Keratinocyte (primary cell): ENCODE measurements at regions not wholly inside any gene's neighbourhood (a gene's known extent, or its start where the extent isn't known, plus 50 kb on each side); places are given as distances from the start of the nearest gene placed in this dataset.

Source experiments
- DNase-seq: peaks from one replicate; pipeline ENCODE4 v3.0.0-alpha.2; 2011; ENCODE audit warnings: low read depth, missing footprints, low spot score
- FAIRE-seq: peaks from 2 replicates; lab custom pipeline; 2011; peaks lifted over from hg19 to GRCh38; lab: Jason Lieb, UNC
- H2AFZ ChIP-seq: 2 replicates; pipeline ENCODE4 v1.6.0; 2012; ENCODE audit warnings: low read length, control low read depth, inconsistent platforms; ENCODE audit not compliant: control insufficient read depth
- H3K27ac ChIP-seq: 2 replicates; pipeline ENCODE4 v1.5.1; 2011; ENCODE audit warnings: low read length; ENCODE audit not compliant: control insufficient read depth, insufficient read depth
- H3K27me3 ChIP-seq: 3 replicates; pipeline ENCODE4 v1.6.0; 2011; ENCODE audit warnings: low read length; ENCODE audit not compliant: control insufficient read depth, insufficient read depth; ENCODE audit errors: extremely low read depth
- H3K36me3 ChIP-seq, 2 experiments: 2 replicates in 1 of 2; 3 replicates in 1 of 2; pipeline ENCODE4 v1.5.1; 2011; ENCODE audit warnings: low read length in 2 of 2, mild to moderate bottlenecking in 1 of 2; ENCODE audit not compliant: control insufficient read depth in 2 of 2, insufficient read depth in 2 of 2; ENCODE audit errors: extremely low read depth in 1 of 2
- H3K4me1 ChIP-seq: 3 replicates; pipeline ENCODE4 v1.5.1; 2011; ENCODE audit warnings: low read length; ENCODE audit not compliant: control insufficient read depth, insufficient read depth; ENCODE audit errors: extremely low read depth
- H3K4me2 ChIP-seq: 3 replicates; pipeline ENCODE4 v1.6.0; 2011; ENCODE audit warnings: low read depth, low read length; ENCODE audit not compliant: control insufficient read depth, insufficient read depth; ENCODE audit errors: extremely low read depth
- H3K4me3 ChIP-seq, 3 experiments: fragments of 200-600 bp in 1 of 3; sonication (generic) in 1 of 3; 2 replicates in 2 of 3; 3 replicates in 1 of 3; pipeline ENCODE4 v1.5.1; 2011 to 2016; ENCODE audit warnings: low read length in 3 of 3, mild to moderate bottlenecking in 3 of 3, control low read depth in 2 of 3, inconsistent platforms in 1 of 3, low read depth in 1 of 3, mixed read lengths in 1 of 3, mixed run types in 1 of 3, moderate library complexity in 1 of 3; ENCODE audit not compliant: control insufficient read depth in 2 of 3, insufficient read depth in 2 of 3; ENCODE audit errors: extremely low read depth in 1 of 3
- H3K79me2 ChIP-seq: 2 replicates; pipeline ENCODE4 v1.6.0; 2012; ENCODE audit warnings: low read length; ENCODE audit not compliant: control insufficient read depth, insufficient read depth
- H3K9ac ChIP-seq: 3 replicates; pipeline ENCODE4 v1.6.0; 2011; ENCODE audit warnings: low read length; ENCODE audit not compliant: control insufficient read depth, insufficient read depth; ENCODE audit errors: extremely low read depth
- H3K9me1 ChIP-seq: 3 replicates; pipeline ENCODE4 v1.6.0; 2011; ENCODE audit warnings: low read length; ENCODE audit not compliant: control insufficient read depth, insufficient read depth; ENCODE audit errors: extremely low read depth
- H3K9me3 ChIP-seq: 2 replicates; pipeline ENCODE4 v1.5.1; 2012; ENCODE audit warnings: low read depth, low read length; ENCODE audit not compliant: control insufficient read depth
- H4K20me1 ChIP-seq: 3 replicates; pipeline ENCODE4 v1.6.0; 2011; ENCODE audit warnings: low read length; ENCODE audit not compliant: control insufficient read depth, insufficient read depth; ENCODE audit errors: extremely low read depth
- CTCF ChIP-seq, 3 experiments: IDR thresholded peaks in 1 of 3; conservative IDR thresholded peaks in 1 of 3; optimal IDR thresholded peaks in 1 of 3; 2 replicates in 2 of 3; 3 replicates in 1 of 3; pipeline versions ENCODE3 to v1.5.1; 2011; ENCODE audit warnings: low read length in 3 of 3, mild to moderate bottlenecking in 3 of 3, moderate library complexity in 2 of 3, control low read depth in 1 of 3, inconsistent platforms in 1 of 3; ENCODE audit not compliant: insufficient read depth in 2 of 3; ENCODE audit errors: extremely low read depth in 1 of 3
- EZH2 ChIP-seq: IDR thresholded peaks from one replicate; pipeline ENCODE4 v1.6.1; 2012; ENCODE audit warnings: inconsistent platforms, mild to moderate bottlenecking, low read length, moderate library complexity
- dilution Hi-C: fragments of 300-500 bp; cut with MboI; formaldehyde crosslinking; loops from one replicate; pipeline ENCODE4 v1.7.0; 2020; ENCODE audit warnings: low sequenced_read_pairs; ENCODE audit not compliant: extremely low pct_ligation_motif_present

- dilution Hi-C loops, result no loop called here
- Histone ChIP-seq H3K4me3 (no peak overlapping the region), H3K27ac (no peak overlapping the region), H3K9me3 (no peaks in the 10 kb centered on the region), H4K20me1 (no peaks in the 10 kb centered on the region), H3K9ac (no peak overlapping the region), H3K27me3 (no peaks in the 10 kb centered on the region), H3K36me3 (no peaks in the 10 kb centered on the region), H3K9me1 (no peaks in the 10 kb centered on the region), H3K4me2 (no peak overlapping the region), H3K79me2 (no peaks in the 10 kb centered on the region), H3K4me1 (no peaks in the 10 kb centered on the region), H2AFZ (no peak overlapping the region)
- TF ChIP-seq CTCF (optimal IDR thresholded peaks at IDR 0.05 in 1 of 3, IDR thresholded peaks at IDR 0.05 in 1 of 3, conservative IDR thresholded peaks at IDR 0.05 in 1 of 3; ENCODE audit: extremely low read depth in 1 of 3, insufficient read depth in 2 of 3, low read length in 3 of 3), result no peak
- no peak for TF ChIP-seq EZH2
- DNase-seq (no peak), FAIRE-seq (no peak)
Observed at GRCh38 chr5:109997161-109997560, 307.4 kb downstream of the MAN2A1 start.

GRCh38 chr5:109998208-109998607, 308.5 kb downstream of the MAN2A1 start:
- TF ChIP-seq CTCF (optimal IDR thresholded peaks at IDR 0.05 in 1 of 3, IDR thresholded peaks at IDR 0.05 in 1 of 3, conservative IDR thresholded peaks at IDR 0.05 in 1 of 3; ENCODE audit: extremely low read depth in 1 of 3, insufficient read depth in 2 of 3, low read length in 3 of 3) (no peak), EZH2 (no peak)
- H3K36me3 ChIP-seq, result no peaks in the 10 kb centered on the region

More at GRCh38 chr5:109998208-109998607, 308.5 kb downstream of the MAN2A1 start:
- dilution Hi-C loops, result no loop called here
- H3K27ac ChIP-seq, result no peak overlapping the region
- no peaks in the 10 kb centered on the region for H3K9me1 ChIP-seq
- H4K20me1 ChIP-seq, result no peaks in the 10 kb centered on the region
- no peaks in the 10 kb centered on the region for H3K79me2 ChIP-seq
- no peak for FAIRE-seq
- H3K4me1 ChIP-seq, result no peaks in the 10 kb centered on the region
- no peak overlapping the region for H3K9ac ChIP-seq
- no peak for DNase-seq
- H3K4me3 ChIP-seq, result no peak overlapping the region
- H2AFZ ChIP-seq, result no peak overlapping the region
- H3K9me3 ChIP-seq, result no peaks in the 10 kb centered on the region
- H3K27me3 ChIP-seq, result no peaks in the 10 kb centered on the region
- H3K4me2 ChIP-seq, result no peak overlapping the region
